ENCODE measurements at regions not wholly inside any gene's neighbourhood (a gene's known extent, or its start where the extent isn't known, plus 50 kb on each side); places are given as distances from the start of the nearest gene placed in this dataset.

GRCh38 chr13:106997696-106998095 is 429.8 kb upstream of the ARGLU1 start:
- no peak overlapping the region for H3K4me3 Mint-ChIP-seq (ENCODE audit: low read depth)
- peaks cover 11% of the 10 kb centered on the region for H3K4me1 Mint-ChIP-seq (ENCODE audit: low read depth)
- H3K27me3 Mint-ChIP-seq = no peaks in the 10 kb centered on the region
- peak overlapping the region; percentile 69 for H3K27ac Mint-ChIP-seq
- TF ChIP-seq CTCF (IDR thresholded peaks at IDR 0.05; ENCODE audit: unreplicated experiment) = no peak
- DNase-seq (ENCODE audit: low spot score, unreplicated experiment) = no peak
- no peaks in the 10 kb centered on the region for H3K36me3 Mint-ChIP-seq (ENCODE audit: insufficient read depth)
- H3K9me3 Mint-ChIP-seq (ENCODE audit: low read depth) = no peaks in the 10 kb centered on the region

- peaks cover 11% of the 10 kb centered on the region for H3K4me1 Mint-ChIP-seq (ENCODE audit: low read depth)
- DNase-seq (ENCODE audit: low spot score, unreplicated experiment) = no peak
- H3K27ac Mint-ChIP-seq = no peak overlapping the region
- no peak for TF ChIP-seq CTCF (IDR thresholded peaks at IDR 0.05; ENCODE audit: unreplicated experiment)
- no peaks in the 10 kb centered on the region for H3K9me3 Mint-ChIP-seq (ENCODE audit: low read depth)
- no peaks in the 10 kb centered on the region for H3K36me3 Mint-ChIP-seq (ENCODE audit: insufficient read depth)
- H3K4me3 Mint-ChIP-seq (ENCODE audit: low read depth) = no peak overlapping the region
- H3K27me3 Mint-ChIP-seq = no peaks in the 10 kb centered on the region
Observed at GRCh38 chr13:106996867-106997618, 429.1 kb upstream of the ARGLU1 start.

DNA sequence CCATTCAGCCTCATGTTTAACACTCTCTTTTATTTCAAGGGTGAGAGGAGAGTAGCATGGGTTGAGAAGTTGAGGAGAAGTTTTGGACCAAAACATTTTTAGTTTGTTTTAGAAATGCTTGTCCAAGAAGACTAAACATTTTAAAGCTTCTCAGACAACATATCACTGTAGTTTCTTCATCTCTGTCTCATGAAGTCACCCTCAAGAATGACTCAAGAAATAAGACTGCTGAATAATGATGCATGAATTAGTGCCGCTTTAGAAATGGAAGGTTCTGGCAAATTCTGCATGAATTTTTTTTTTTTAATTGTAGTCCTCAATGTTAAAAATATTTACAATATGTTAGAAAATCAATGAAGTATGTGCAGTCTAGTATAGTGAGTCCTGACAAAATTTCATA is 422.7 kb upstream of the ARGLU1 start:
- Mint-ChIP-seq H3K4me3 (ENCODE audit: low read depth) (no peak overlapping the region), H3K9me3 (ENCODE audit: low read depth) (no peaks in the 10 kb centered on the region), H3K27me3 (no peaks in the 10 kb centered on the region), H3K36me3 (ENCODE audit: insufficient read depth) (no peaks in the 10 kb centered on the region), H3K4me1 (ENCODE audit: low read depth) (peaks cover 8% of the 10 kb centered on the region), H3K27ac (no peak overlapping the region)
- DNase-seq (ENCODE audit: low spot score, unreplicated experiment) = no peak
- no peak for TF ChIP-seq CTCF (IDR thresholded peaks at IDR 0.05; ENCODE audit: unreplicated experiment)

DNA sequence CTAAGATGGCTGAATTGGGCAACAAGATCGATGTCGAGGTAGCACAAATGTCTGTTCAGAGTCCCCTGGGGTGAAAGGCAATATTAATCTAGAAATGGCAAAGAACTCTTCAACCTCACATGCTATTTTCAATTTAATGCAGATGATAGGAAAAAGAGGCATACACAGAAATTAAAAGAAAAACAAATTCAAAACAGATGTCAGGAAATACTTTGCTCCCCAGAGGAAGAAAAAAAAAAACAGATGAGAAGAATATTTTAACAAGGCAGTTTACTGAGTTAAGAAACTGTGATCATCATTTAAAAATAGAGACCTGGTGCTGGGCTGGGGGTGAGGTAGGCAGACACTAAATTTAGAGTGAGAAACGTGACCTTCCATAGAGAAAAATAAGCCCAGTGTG is 421.9 kb upstream of the ARGLU1 start:
- no peaks in the 10 kb centered on the region for H3K36me3 Mint-ChIP-seq (ENCODE audit: insufficient read depth)
- no peak for DNase-seq (ENCODE audit: low spot score, unreplicated experiment)
- no peaks in the 10 kb centered on the region for H3K9me3 Mint-ChIP-seq (ENCODE audit: low read depth)
- no peak overlapping the region for H3K4me3 Mint-ChIP-seq (ENCODE audit: low read depth)
- peaks cover 14% of the 10 kb centered on the region for H3K4me1 Mint-ChIP-seq (ENCODE audit: low read depth)
- H3K27me3 Mint-ChIP-seq = no peaks in the 10 kb centered on the region
- TF ChIP-seq CTCF (IDR thresholded peaks at IDR 0.05; ENCODE audit: unreplicated experiment) = no peak
- H3K27ac Mint-ChIP-seq = no peak overlapping the region

DNA sequence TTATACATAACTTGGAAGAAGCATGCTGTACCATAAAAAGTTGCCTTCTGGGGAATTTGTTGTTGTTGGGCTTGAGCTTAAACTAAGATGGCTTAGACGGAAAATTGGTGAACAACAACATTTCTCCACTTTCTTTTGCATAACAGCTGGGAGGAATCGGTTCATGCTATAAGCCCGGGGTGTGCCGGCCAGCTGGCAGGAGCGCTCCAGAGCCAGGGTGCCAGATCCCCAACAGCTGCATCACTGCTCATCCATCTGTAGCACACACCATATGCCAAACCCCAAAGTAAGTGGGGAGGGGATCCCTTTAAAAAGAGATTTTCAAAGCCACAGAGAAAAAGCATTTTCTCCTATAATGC is 419.5 kb upstream of the ARGLU1 start:
- Mint-ChIP-seq H3K4me1 (ENCODE audit: low read depth) (peaks cover 14% of the 10 kb centered on the region), H3K27ac (no peak overlapping the region), H3K36me3 (ENCODE audit: insufficient read depth) (no peaks in the 10 kb centered on the region), H3K9me3 (ENCODE audit: low read depth) (peaks cover 3% of the 10 kb centered on the region), H3K4me3 (ENCODE audit: low read depth) (no peak overlapping the region), H3K27me3 (no peaks in the 10 kb centered on the region)
- no peak for TF ChIP-seq CTCF (IDR thresholded peaks at IDR 0.05; ENCODE audit: unreplicated experiment)
- DNase-seq (ENCODE audit: low spot score, unreplicated experiment) = no peak

Data from progenitor cell of endocrine pancreas (in vitro differentiated cells).